ENCODE measurements at regions not wholly inside any gene's neighbourhood (a gene's known extent, or its start where the extent isn't known, plus 50 kb on each side); places are given as distances from the start of the nearest gene placed in this dataset.
"Not testable (repeated sequence)": the region's sequence is repeated elsewhere in the genome, so short reads cannot be mapped to it uniquely, and the experiment has no call there.

DNA sequence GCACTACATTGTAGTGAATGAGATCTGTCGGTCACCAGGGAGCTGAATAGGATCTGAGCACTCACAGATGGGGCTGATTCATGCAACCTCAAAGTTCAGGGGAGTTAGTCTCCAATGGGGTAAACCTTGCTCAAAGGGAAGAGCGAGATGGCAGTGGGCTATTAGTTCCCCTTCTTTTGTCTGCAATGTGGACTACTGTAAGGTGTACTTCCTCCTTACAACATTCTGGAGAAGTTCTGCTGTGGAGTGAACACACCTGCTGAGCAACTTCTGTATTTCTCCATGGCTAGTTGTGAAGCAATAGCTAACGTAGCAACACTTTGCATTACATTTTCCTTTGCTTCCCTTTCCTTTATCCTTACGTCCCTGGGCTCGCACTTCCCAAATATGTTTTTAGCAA is 134.3 kb upstream of the B3GAT2 start:
- H3K4me3 ChIP-seq, result no peak overlapping the region
- H3K9me3 ChIP-seq, result no peaks in the 10 kb centered on the region
- H3K27ac ChIP-seq, result no peak overlapping the region
- intact Hi-C loops (cut with DNase I; ENCODE audit: low total_unique reads), result no loop called here
- no peak for TF ChIP-seq POLR2AphosphoS5 (IDR thresholded peaks at IDR 0.05)
- H3K4me1 ChIP-seq, result no peaks in the 10 kb centered on the region
- no peaks in the 10 kb centered on the region for H3K27me3 ChIP-seq
- DNase-seq, result no peak
- H3K36me3 ChIP-seq, result no peaks in the 10 kb centered on the region
- 68 to 87% (median 73%) methylated on average over 5 of the region's 5 CpGs for WGBS, 5 donors

DNA sequence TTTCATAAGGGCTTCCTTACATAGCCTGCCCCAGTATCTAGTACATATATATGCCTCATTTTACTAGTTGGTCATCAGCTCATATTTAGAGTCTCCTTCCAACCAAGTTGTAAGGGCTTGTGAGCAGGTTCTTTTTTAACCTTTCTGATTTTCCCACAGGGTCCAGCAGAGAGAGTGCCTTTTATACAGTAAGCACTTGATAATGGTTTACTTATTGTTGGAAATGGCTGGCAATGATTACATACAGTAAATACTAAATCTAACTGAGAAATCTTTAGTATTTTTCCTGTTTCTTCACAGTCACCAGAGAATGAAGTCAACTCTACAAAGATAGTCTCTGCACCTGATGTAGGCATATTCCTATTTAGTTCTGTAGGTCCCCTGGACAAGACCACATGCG is 135.1 kb upstream of the B3GAT2 start:
- DNase-seq, result no peak
- H3K27ac ChIP-seq, result no peak overlapping the region
- H3K4me3 ChIP-seq, result no peak overlapping the region
- intact Hi-C loops (cut with DNase I; ENCODE audit: low total_unique reads), result no loop called here
- no peak for TF ChIP-seq POLR2A (IDR thresholded peaks at IDR 0.05)
- no peaks in the 10 kb centered on the region for H3K4me1 ChIP-seq
- no peaks in the 10 kb centered on the region for H3K36me3 ChIP-seq
- no peaks in the 10 kb centered on the region for H3K9me3 ChIP-seq
- 0 to 98% (median 94%) methylated on average over 1 of the region's 1 CpG for WGBS, 5 donors
- H3K27me3 ChIP-seq, result no peaks in the 10 kb centered on the region

DNA sequence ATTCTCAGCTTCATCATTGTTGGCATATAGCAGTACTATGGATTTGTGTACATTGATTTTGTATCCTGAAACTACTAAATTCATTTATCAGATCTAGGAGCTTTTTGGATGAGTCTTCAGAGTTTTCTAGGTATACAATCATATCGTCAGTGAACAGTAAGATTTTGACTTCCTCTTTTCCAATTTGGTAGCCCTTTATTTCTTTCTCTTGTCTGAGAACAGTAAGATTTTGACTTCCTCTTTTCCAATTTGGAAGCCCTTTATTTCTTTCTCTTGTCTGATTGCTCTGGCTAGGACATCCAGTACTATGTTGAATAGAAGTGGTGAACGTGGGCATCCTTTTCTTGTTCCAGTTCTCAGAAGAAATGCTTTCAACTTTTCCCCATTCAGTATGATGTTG is 140.4 kb upstream of the B3GAT2 start:
- H3K4me3 ChIP-seq; H3K27ac ChIP-seq; H3K27me3 ChIP-seq; H3K4me1 ChIP-seq; DNase-seq; intact Hi-C loops (cut with DNase I; ENCODE audit: low total_unique reads); H3K36me3 ChIP-seq: not testable (repeated sequence)
- 58 to 82% (median 76%) methylated on average over 2 of the region's 2 CpGs for WGBS, 5 donors
- peaks cover 0 to 22% (median 13%) of the 10 kb centered on the region in 4 donors for H3K9me3 ChIP-seq

GRCh38 chr6:71099649-71100048 is 142.8 kb upstream of the B3GAT2 start:
- Histone ChIP-seq H3K27me3 (no peaks in the 10 kb centered on the region), H3K4me3 (no peak overlapping the region), H3K27ac (no peak overlapping the region), H3K36me3 (no peaks in the 10 kb centered on the region), H3K9me3 (peaks cover 0 to 22% (median 13%) of the 10 kb centered on the region in 4 donors), H3K4me1 (no peaks in the 10 kb centered on the region)
- intact Hi-C loops (cut with DNase I; ENCODE audit: low total_unique reads), result no loop called here
- TF ChIP-seq POLR2A (IDR thresholded peaks at IDR 0.05) (no peak), EP300 (IDR thresholded peaks at IDR 0.05) (no peak), CTCF (IDR thresholded peaks at IDR 0.05) (no peak), POLR2AphosphoS5 (IDR thresholded peaks at IDR 0.05) (no peak)
- DNase-seq, result no peak
- 66 to 86% (median 70%) methylated on average over 1 of the region's 1 CpG for WGBS, 5 donors

- Histone ChIP-seq H3K9me3 (peaks cover 0 to 22% (median 13%) of the 10 kb centered on the region in 4 donors), H3K27me3 (no peaks in the 10 kb centered on the region), H3K4me1 (peaks cover 0 to 19% (median 4%) of the 10 kb centered on the region in 4 donors), H3K36me3 (no peaks in the 10 kb centered on the region), H3K4me3 (no peak overlapping the region), H3K27ac (no peak overlapping the region)
- WGBS, 5 donors, result 67 to 91% (median 84%) methylated on average over 2 of the region's 2 CpGs
- TF ChIP-seq POLR2AphosphoS5 (IDR thresholded peaks at IDR 0.05) (no peak), POLR2A (IDR thresholded peaks at IDR 0.05) (no peak), EP300 (IDR thresholded peaks at IDR 0.05) (no peak), CTCF (IDR thresholded peaks at IDR 0.05) (no peak)
- DNase-seq, result peak in 1 of 2 donors; percentile 20
- intact Hi-C loops (cut with DNase I; ENCODE audit: low total_unique reads), result no loop called here
Measured at GRCh38 chr6:71103130-71103529, 146.3 kb upstream of the B3GAT2 start.

DNA sequence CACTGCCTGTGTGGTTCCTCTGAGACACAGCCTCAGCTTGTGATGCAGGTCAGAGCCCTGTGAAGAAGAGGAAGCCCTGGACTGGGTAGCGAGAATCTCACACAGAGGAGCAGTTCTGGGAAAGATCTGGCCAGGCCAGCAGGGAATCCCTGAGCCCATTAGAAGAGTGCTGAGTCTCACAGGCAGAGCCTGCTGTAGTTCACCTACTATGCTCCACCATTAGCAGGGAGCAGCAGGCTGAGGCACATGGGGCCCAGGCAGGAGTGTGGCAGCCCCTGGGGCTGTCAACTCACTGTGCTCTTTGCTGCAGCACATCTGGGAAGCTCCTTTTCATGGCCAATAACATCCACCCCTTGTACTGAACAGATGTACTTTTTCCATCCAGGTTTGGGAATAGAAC is 146.8 kb upstream of the B3GAT2 start:
- peaks cover 0 to 22% (median 13%) of the 10 kb centered on the region in 4 donors for H3K9me3 ChIP-seq
- no peak overlapping the region for H3K4me3 ChIP-seq
- peaks cover 0 to 19% (median 6%) of the 10 kb centered on the region in 4 donors for H3K4me1 ChIP-seq
- TF ChIP-seq CTCF (IDR thresholded peaks at IDR 0.05), result no peak
- TF ChIP-seq POLR2A (IDR thresholded peaks at IDR 0.05), result no peak
- TF ChIP-seq POLR2AphosphoS5 (IDR thresholded peaks at IDR 0.05), result no peak
- no peak for TF ChIP-seq EP300 (IDR thresholded peaks at IDR 0.05)
- WGBS, 5 donors, result 83 to 100% (median 92%) methylated on average over 1 of the region's 1 CpG
- H3K27me3 ChIP-seq, result no peaks in the 10 kb centered on the region
- intact Hi-C loops (cut with DNase I; ENCODE audit: low total_unique reads), result no loop called here
- H3K36me3 ChIP-seq, result no peaks in the 10 kb centered on the region
- DNase-seq, result no peak
- H3K27ac ChIP-seq, result no peak overlapping the region
